Right atrium auricular region (tissue), 2 donors: ENCODE measurements at regions not wholly inside any gene's neighbourhood (a gene's known extent, or its start where the extent isn't known, plus 50 kb on each side); places are given as distances from the start of the nearest gene placed in this dataset.

ENCODE experiments used
- DNase-seq: peaks from one replicate; pipeline ENCODE4 v3.0.0-alpha.2; 2019; ENCODE audit warnings: low spot score
- H3K27ac ChIP-seq, 2 donors: fragments of 200-600 bp; sonication (generic); 1 replicate in 1 of 2; 2 replicates in 1 of 2; pipeline ENCODE4 v1.5.1; 2016 to 2019
- H3K27me3 ChIP-seq, 2 donors: fragments of 200-600 bp; sonication (generic); one replicate each; pipeline versions ENCODE4 v1.5.1 to v1.6.0; 2017 to 2019
- H3K36me3 ChIP-seq: fragments of 200-600 bp; sonication (generic); one replicate; pipeline ENCODE4 v1.5.1; 2016
- H3K4me1 ChIP-seq, 2 donors: fragments of 200-600 bp; sonication (generic); one replicate each; pipeline versions ENCODE4 v1.5.1 to v1.6.0; 2017 to 2019
- H3K4me3 ChIP-seq, 2 donors: fragments of 200-600 bp; sonication (generic); 1 replicate in 1 of 2; 2 replicates in 1 of 2; pipeline ENCODE4 v1.5.1; 2017 to 2019; ENCODE audit warnings: mild to moderate bottlenecking in 1 of 2, moderate library complexity in 1 of 2
- H3K9me3 ChIP-seq, 2 donors: fragments of 200-600 bp; sonication (generic); one replicate each; pipeline ENCODE4 v1.5.1; 2019
- TF ChIP-seq, protein P1 (sequence below), 2 donors: fragments of 200-600 bp; sonication (generic); IDR thresholded peaks; one replicate each; pipeline ENCODE4 v1.5.1; 2019; ENCODE audit warnings: antibody characterized with exemption in 2 of 2

DNA sequence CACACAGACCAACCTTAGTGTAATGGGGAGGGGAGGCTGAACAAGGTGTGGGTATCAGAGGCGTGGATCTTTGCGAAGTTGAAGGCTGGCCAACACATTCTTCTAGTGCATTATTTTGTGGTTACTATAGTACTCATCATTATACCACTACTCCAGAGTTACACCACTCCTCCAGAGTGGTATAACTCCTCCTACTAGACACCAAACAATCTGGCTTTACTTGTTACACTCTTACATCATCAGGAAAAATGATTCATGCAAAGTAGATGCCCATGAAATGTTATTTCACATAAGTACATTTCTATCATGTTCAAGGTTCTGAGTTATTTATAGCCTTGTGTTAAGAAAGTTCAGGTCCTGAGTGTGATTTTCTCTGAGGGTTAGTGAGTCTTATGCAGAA lies 443.1 kb upstream of the OPRM1 start:
- Histone ChIP-seq H3K9me3 (no peaks in the 10 kb centered on the region), H3K36me3 (no peaks in the 10 kb centered on the region), H3K4me3 (no peak overlapping the region), H3K4me1 (no peaks in the 10 kb centered on the region), H3K27me3 (no peaks in the 10 kb centered on the region), H3K27ac (no peak overlapping the region)
- TF ChIP-seq, protein P1, sequence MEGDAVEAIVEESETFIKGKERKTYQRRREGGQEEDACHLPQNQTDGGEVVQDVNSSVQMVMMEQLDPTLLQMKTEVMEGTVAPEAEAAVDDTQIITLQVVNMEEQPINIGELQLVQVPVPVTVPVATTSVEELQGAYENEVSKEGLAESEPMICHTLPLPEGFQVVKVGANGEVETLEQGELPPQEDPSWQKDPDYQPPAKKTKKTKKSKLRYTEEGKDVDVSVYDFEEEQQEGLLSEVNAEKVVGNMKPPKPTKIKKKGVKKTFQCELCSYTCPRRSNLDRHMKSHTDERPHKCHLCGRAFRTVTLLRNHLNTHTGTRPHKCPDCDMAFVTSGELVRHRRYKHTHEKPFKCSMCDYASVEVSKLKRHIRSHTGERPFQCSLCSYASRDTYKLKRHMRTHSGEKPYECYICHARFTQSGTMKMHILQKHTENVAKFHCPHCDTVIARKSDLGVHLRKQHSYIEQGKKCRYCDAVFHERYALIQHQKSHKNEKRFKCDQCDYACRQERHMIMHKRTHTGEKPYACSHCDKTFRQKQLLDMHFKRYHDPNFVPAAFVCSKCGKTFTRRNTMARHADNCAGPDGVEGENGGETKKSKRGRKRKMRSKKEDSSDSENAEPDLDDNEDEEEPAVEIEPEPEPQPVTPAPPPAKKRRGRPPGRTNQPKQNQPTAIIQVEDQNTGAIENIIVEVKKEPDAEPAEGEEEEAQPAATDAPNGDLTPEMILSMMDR (IDR thresholded peaks at IDR 0.05) = no peak
- no peak for DNase-seq

DNA sequence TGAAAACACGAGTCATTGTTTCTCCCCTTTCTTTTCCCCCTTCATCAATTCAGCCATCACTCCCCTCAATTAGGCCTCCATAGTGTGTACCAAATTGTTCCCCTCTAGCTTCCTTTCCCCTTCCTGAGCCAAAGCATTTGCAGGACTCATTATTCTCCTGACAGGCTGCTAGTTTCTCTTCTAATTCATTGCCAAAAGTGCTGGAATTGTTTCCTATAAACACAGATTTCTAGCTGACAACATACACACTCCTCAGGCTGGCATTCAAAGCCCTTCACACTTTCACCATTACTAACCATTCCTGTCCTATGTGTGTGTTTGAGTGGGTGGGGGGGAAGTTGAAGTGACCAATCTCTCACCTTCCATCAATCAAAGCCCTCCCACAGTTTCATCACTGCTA lies 444.2 kb upstream of the OPRM1 start:
- H3K27ac ChIP-seq = no peak overlapping the region
- H3K9me3 ChIP-seq = no peaks in the 10 kb centered on the region
- no peak overlapping the region for H3K4me3 ChIP-seq
- no peaks in the 10 kb centered on the region for H3K4me1 ChIP-seq
- TF ChIP-seq, protein P1 (IDR thresholded peaks at IDR 0.05) = no peak
- DNase-seq = no peak
- H3K36me3 ChIP-seq = no peaks in the 10 kb centered on the region
- H3K27me3 ChIP-seq = no peaks in the 10 kb centered on the region

DNA sequence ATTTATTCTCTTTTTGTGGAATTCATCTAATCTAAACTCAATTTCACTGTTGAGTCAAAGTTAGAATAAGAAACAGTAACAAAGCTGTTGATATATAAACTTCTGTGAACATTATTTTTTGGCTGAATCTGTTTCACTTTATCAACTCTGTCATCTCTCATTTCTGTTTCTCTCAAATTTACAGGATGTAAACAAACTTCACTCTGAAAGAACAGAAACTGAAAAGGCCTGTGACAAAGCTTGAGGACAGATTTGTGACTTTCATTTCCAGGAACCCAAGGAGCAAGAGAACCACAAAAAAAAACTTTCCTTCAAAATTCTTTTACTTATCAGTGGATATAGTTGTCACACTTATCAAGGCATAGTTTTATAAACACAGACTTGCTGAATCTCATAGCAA lies 447.9 kb upstream of the OPRM1 start:
- no peak for DNase-seq
- Histone ChIP-seq H3K36me3 (no peaks in the 10 kb centered on the region), H3K27ac (no peak overlapping the region), H3K4me1 (no peaks in the 10 kb centered on the region), H3K9me3 (no peaks in the 10 kb centered on the region), H3K27me3 (no peaks in the 10 kb centered on the region), H3K4me3 (no peak overlapping the region)
- TF ChIP-seq, protein P1 (IDR thresholded peaks at IDR 0.05) = no peak

DNA sequence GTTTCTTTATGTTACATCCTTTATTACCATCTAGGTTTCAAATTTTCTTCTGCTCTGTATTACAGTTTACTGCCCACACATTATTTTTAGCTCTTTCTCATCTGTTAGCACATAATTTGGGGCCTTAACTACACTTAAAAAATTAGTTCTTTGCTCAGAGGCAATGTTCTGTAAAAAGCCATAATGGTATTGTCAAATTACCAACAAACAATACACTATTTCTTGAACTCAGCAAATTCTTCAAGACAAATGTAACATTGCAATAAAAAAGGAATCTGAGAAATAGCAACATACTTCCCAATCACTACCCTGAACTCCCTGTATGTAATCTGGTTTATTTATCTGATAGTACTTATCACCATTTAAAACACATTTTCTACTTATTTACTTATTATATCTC lies 448.6 kb upstream of the OPRM1 start:
- no peaks in the 10 kb centered on the region for H3K4me1 ChIP-seq
- H3K27ac ChIP-seq = no peak overlapping the region
- TF ChIP-seq, protein P1 (IDR thresholded peaks at IDR 0.05) = no peak
- no peak overlapping the region for H3K4me3 ChIP-seq
- H3K27me3 ChIP-seq = no peaks in the 10 kb centered on the region
- H3K9me3 ChIP-seq = no peaks in the 10 kb centered on the region
- no peaks in the 10 kb centered on the region for H3K36me3 ChIP-seq
- no peak for DNase-seq

DNA sequence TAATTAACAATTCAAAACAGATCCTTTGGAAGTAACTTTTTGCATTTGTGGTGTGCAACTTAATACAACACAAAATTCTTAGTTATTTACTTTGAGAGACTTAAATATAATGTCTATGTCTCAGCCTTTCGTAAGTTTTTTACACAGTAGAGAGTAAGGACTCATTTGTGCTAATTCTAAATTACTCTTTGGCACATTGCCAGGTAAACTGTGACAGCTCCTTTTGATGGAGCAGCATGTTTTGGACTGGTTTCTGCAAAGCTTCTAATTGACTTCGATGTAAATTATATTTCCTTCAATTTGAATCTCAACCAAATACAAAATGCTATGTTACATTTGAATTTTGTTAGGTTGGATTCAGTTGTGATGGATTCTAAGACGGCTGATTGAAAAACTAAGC lies 450.7 kb upstream of the OPRM1 start:
- Histone ChIP-seq H3K27me3 (no peaks in the 10 kb centered on the region), H3K4me1 (no peaks in the 10 kb centered on the region), H3K4me3 (no peak overlapping the region), H3K9me3 (no peaks in the 10 kb centered on the region), H3K36me3 (no peaks in the 10 kb centered on the region), H3K27ac (no peak overlapping the region)
- no peak for DNase-seq
- TF ChIP-seq, protein P1 (IDR thresholded peaks at IDR 0.05) = no peak

DNA sequence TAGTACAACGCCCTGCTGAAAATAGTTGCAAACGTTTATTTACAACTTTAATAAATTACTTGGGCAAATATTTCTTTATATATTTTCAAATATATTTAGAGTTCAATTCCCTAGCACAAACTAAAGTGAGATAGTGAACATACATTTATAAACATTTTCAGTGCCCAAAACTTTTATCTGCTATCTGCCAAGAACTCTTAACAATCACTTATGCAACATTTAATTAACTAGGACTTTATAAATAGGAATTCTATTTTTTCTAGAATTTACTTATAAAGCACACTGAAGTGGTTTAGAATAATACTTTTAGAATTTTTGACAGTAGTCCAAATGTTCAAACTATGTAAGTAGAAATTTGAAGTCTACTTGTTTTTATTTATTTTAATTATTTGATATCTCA lies 452.6 kb upstream of the RGS17 start:
- H3K36me3 ChIP-seq = no peaks in the 10 kb centered on the region
- no peaks in the 10 kb centered on the region for H3K27me3 ChIP-seq
- DNase-seq = no peak
- H3K4me3 ChIP-seq = no peak overlapping the region
- H3K4me1 ChIP-seq = no peaks in the 10 kb centered on the region
- TF ChIP-seq, protein P1 (IDR thresholded peaks at IDR 0.05) = no peak
- H3K27ac ChIP-seq = no peak overlapping the region
- peaks cover 0 to 11% of the 10 kb centered on the region in 2 donors for H3K9me3 ChIP-seq
